LoVo (cell line): ENCODE measurements at regions not wholly inside any gene's neighbourhood (a gene's known extent, or its start where the extent isn't known, plus 50 kb on each side); places are given as distances from the start of the nearest gene placed in this dataset.
A peak's percentile ranks its signal among the peaks of the same experiment; 100 is the strongest.
"Not testable (repeated sequence)": the region's sequence is repeated elsewhere in the genome, so short reads cannot be mapped to it uniquely, and the experiment has no call there.

Experiments used
- DNase-seq: peaks from one replicate; pipeline ENCODE4 v3.0.0-alpha.2; 2016; ENCODE audit warnings: low spot score

GRCh38 chr2:88860421-88861075 is 169.1 kb downstream of the RPIA start:
- DNase-seq, result no peak

- no peak for DNase-seq
These were observed 174.4 kb downstream of the RPIA start for GRCh38 chr2:88865801-88866371.

GRCh38 chr2:88866756-88867155 is 175.3 kb downstream of the RPIA start:
- no peak for DNase-seq

GRCh38 chr2:88868861-88869260 is 177.4 kb downstream of the RPIA start:
- DNase-seq, result no peak

GRCh38 chr2:88870267-88870839 is 178.9 kb downstream of the RPIA start:
- no peak for DNase-seq

- no peak for DNase-seq
These were observed 179.9 kb downstream of the RPIA start for GRCh38 chr2:88871336-88871735.

GRCh38 chr2:88873620-88874019 is 182.1 kb downstream of the RPIA start:
- DNase-seq, result no peak

- DNase-seq, result peak; percentile 43
These were observed 182.7 kb downstream of the RPIA start for GRCh38 chr2:88874063-88874657.

- no peak for DNase-seq
These were observed 184.3 kb downstream of the RPIA start for GRCh38 chr2:88875736-88876135.

GRCh38 chr2:88880441-88880953 is 189.0 kb downstream of the RPIA start:
- peak; percentile 59 for DNase-seq

- no peak for DNase-seq
These were observed 193.8 kb downstream of the RPIA start for GRCh38 chr2:88885275-88885674.

GRCh38 chr2:88885679-88886416 is 194.4 kb downstream of the RPIA start:
- DNase-seq, result no peak

- not testable (repeated sequence) for DNase-seq
These were observed 196.0 kb downstream of the RPIA start for GRCh38 chr2:88887466-88887865.

GRCh38 chr2:88892207-88892606 is 200.7 kb downstream of the RPIA start:
- no peak for DNase-seq

- no peak for DNase-seq
These were observed 201.3 kb downstream of the RPIA start for GRCh38 chr2:88892788-88893187.

- no peak for DNase-seq
These were observed 205.5 kb downstream of the RPIA start for GRCh38 chr2:88896971-88897370.

GRCh38 chr2:88897715-88898114 is 206.2 kb downstream of the RPIA start:
- no peak for DNase-seq

GRCh38 chr2:88903749-88904353 is 212.4 kb downstream of the RPIA start:
- peak; percentile 39 for DNase-seq

- no peak for DNase-seq
These were observed 221.8 kb downstream of the RPIA start for GRCh38 chr2:88913280-88913679.

GRCh38 chr2:88919087-88919738 is 227.7 kb downstream of the RPIA start:
- DNase-seq, result peak; percentile 7

- DNase-seq, result not testable (repeated sequence)
These were observed 228.9 kb downstream of the RPIA start for GRCh38 chr2:88920399-88920798.
